HCT116 (cell line): ENCODE measurements at regions not wholly inside any gene's neighbourhood (a gene's known extent, or its start where the extent isn't known, plus 50 kb on each side); places are given as distances from the start of the nearest gene placed in this dataset.

ENCODE experiments used
- ATAC-seq: fragments of 200-7000 bp; cut with Tn5 transposase; 2 replicates; pipeline ENCODE4 v1.9.1; 2020; ENCODE audit warnings: mild to moderate bottlenecking, moderate library complexity
- BruUV-seq: library from RNA; stranded (reverse); fragments of 400-500 nt; replicated peaks from 2 replicates; lab custom pipeline; 2021; lab: Mats Ljungman, UMichigan
- CTCF ChIA-PET: fragments of 300-600 bp; sonication (Branson Sonifier 250); formaldehyde crosslinking; loops from one replicate; lab custom pipeline; 2021; ENCODE audit warnings: antibody characterized with exemption; lab: Charles Lee
- POLR2A ChIA-PET: fragments of 300-600, 350-600 bp; sonication (Branson Sonifier 250); formaldehyde crosslinking; loops from one replicate; lab custom pipeline; 2021; ENCODE audit warnings: antibody characterized with exemption; lab: Charles Lee
- RAD21 ChIA-PET, 2 experiments: fragments of 300-600 bp; sonication (Branson Sonifier 250); formaldehyde crosslinking; loops; one replicate each; lab custom pipeline; 2023; ENCODE audit warnings: low total read pairs in 2 of 2; ENCODE audit not compliant: uncharacterized antibody in 2 of 2, unreplicated experiment in 2 of 2, low non-redundant PET in 1 of 2; lab: Charles Lee
- DNase-seq: peaks from one replicate; pipeline ENCODE4 v3.0.0-alpha.2; 2010; ENCODE audit warnings: low read depth, low spot score
- H2AFZ ChIP-seq: fragments of 200-600 bp; shearing (Covaris generic), sonication (generic); 2 replicates; pipeline ENCODE4 v1.6.1; 2017; ENCODE audit warnings: low read depth, mixed run types, mixed read lengths, antibody characterized with exemption, low read length; ENCODE audit not compliant: poor library complexity, severe bottlenecking
- H3K27ac ChIP-seq: 2 replicates; pipeline ENCODE4 v1.5.1; 2012; ENCODE audit warnings: low read depth, low read length
- H3K27me3 ChIP-seq: fragments of 200-600 bp; sonication (generic); 2 replicates; pipeline ENCODE4 v1.6.1; 2016; ENCODE audit warnings: mixed run types, low read length, mixed read lengths; ENCODE audit not compliant: insufficient read depth
- H3K36me3 ChIP-seq, 2 experiments: fragments of 200-500 bp in 1 of 2; fragments of 200-600 bp in 1 of 2; sonication (Bioruptor generic) in 1 of 2; sonication (generic) in 1 of 2; 2 replicates each; pipeline versions ENCODE4 v1.5.1 to v1.6.1; 2014 to 2016; ENCODE audit warnings: low read length in 2 of 2, inconsistent platforms in 1 of 2, mixed read lengths in 1 of 2, mixed run types in 1 of 2; ENCODE audit not compliant: insufficient read depth in 2 of 2, control insufficient read depth in 1 of 2
- H3K4me1 ChIP-seq, 2 experiments: fragments of 200-600 bp in 1 of 2; sonication (generic) in 1 of 2; 2 replicates each; pipeline versions ENCODE4 v1.5.1 to v1.6.1; 2012 to 2017; ENCODE audit warnings: low read length in 2 of 2, inconsistent platforms in 1 of 2, mild to moderate bottlenecking in 1 of 2, mixed read lengths in 1 of 2, mixed run types in 1 of 2, moderate library complexity in 1 of 2; ENCODE audit not compliant: insufficient read depth in 2 of 2, control insufficient read depth in 1 of 2
- H3K4me2 ChIP-seq: fragments of 200-600 bp; sonication (generic); 2 replicates; pipeline ENCODE4 v1.6.1; 2017; ENCODE audit warnings: mixed run types, low read length, mixed read lengths
- H3K4me3 ChIP-seq, 2 experiments: fragments of 200-600 bp in 1 of 2; sonication (generic) in 1 of 2; replicated peaks in 1 of 2; 2 replicates each; pipeline ENCODE4 v1.5.1; 2011 to 2016; ENCODE audit warnings: low read length in 2 of 2, control low read depth in 1 of 2, low read depth in 1 of 2, mild to moderate bottlenecking in 1 of 2, mixed read lengths in 1 of 2, mixed run types in 1 of 2
- H3K79me2 ChIP-seq: fragments of 200-600 bp; sonication (generic); 2 replicates; pipeline ENCODE4 v1.6.1; 2017; ENCODE audit warnings: mild to moderate bottlenecking, mixed run types, low read length, moderate library complexity, mixed read lengths; ENCODE audit not compliant: insufficient read depth
- H3K9ac ChIP-seq: fragments of 200-600 bp; sonication (generic); 2 replicates; pipeline ENCODE4 v1.6.1; 2016; ENCODE audit warnings: low read length, mixed read lengths
- H3K9me2 ChIP-seq: fragments of 200-600 bp; sonication (generic), shearing (Covaris generic); 2 replicates; pipeline ENCODE4 v1.6.1; 2017; ENCODE audit warnings: mixed run types, mild to moderate bottlenecking, moderate library complexity; ENCODE audit not compliant: insufficient read depth
- H3K9me3 ChIP-seq, 2 experiments: fragments of 200-500 bp in 1 of 2; fragments of 200-600 bp in 1 of 2; sonication (Bioruptor generic) in 1 of 2; sonication (generic) in 1 of 2; 2 replicates each; pipeline ENCODE4 v1.6.1; 2014 to 2017; ENCODE audit warnings: low read length in 2 of 2, mixed read lengths in 2 of 2, inconsistent platforms in 1 of 2, low read depth in 1 of 2, mild to moderate bottlenecking in 1 of 2, mixed run types in 1 of 2, moderate library complexity in 1 of 2; ENCODE audit not compliant: control insufficient read depth in 1 of 2, insufficient read depth in 1 of 2
- H4K20me1 ChIP-seq: fragments of 200-600 bp; sonication (generic), shearing (Covaris generic); 2 replicates; pipeline ENCODE4 v1.6.1; 2017; ENCODE audit warnings: mixed run types, mild to moderate bottlenecking, moderate library complexity; ENCODE audit not compliant: insufficient read depth
- EZH2phosphoT487 ChIP-seq: fragments of 200-600 bp; IDR thresholded peaks from 2 replicates; pipeline ENCODE4 v1.6.1; 2018; ENCODE audit warnings: antibody characterized with exemption, borderline replicate concordance
- POLR2A ChIP-seq: IDR thresholded peaks from 2 replicates; pipeline ENCODE4 v1.7.0; 2011; ENCODE audit warnings: borderline replicate concordance; ENCODE audit not compliant: insufficient read depth, insufficient read length; ENCODE audit errors: extremely low read depth
- POLR2AphosphoS5 ChIP-seq: IDR thresholded peaks from 2 replicates; pipeline ENCODE4 v1.6.1; 2011; ENCODE audit warnings: mild to moderate bottlenecking, low read depth, low read length, moderate library complexity
- RAD21 ChIP-seq: IDR thresholded peaks from 2 replicates; pipeline ENCODE4 v1.6.1; 2012; ENCODE audit warnings: low read depth, mild to moderate bottlenecking
- REST ChIP-seq: IDR thresholded peaks from 2 replicates; pipeline ENCODE4 v1.6.1; 2012; ENCODE audit warnings: low read depth
- SIN3A ChIP-seq: IDR thresholded peaks from 2 replicates; pipeline ENCODE4 v1.6.1; 2012; ENCODE audit warnings: low read depth
- SRF ChIP-seq: IDR thresholded peaks from 2 replicates; pipeline ENCODE4 v1.6.1; 2012; ENCODE audit warnings: low read depth
- YY1 ChIP-seq: IDR thresholded peaks from 2 replicates; pipeline ENCODE4 v1.6.1; 2011; ENCODE audit warnings: low read length, low read depth, moderate library complexity, mild to moderate bottlenecking; ENCODE audit not compliant: insufficient replicate concordance; ENCODE audit errors: extremely low read depth
- ZBTB33 ChIP-seq: IDR thresholded peaks from 2 replicates; pipeline ENCODE4 v1.6.1; 2011; ENCODE audit warnings: mild to moderate bottlenecking, low read length, moderate library complexity; ENCODE audit not compliant: insufficient replicate concordance; ENCODE audit errors: extremely low read depth
- ZNF274 ChIP-seq: fragments of 200-500 bp; sonication (Bioruptor generic); IDR thresholded peaks from 2 replicates; pipeline ENCODE4 v1.6.1; 2014; ENCODE audit warnings: mild to moderate bottlenecking, low read depth, low read length, inconsistent platforms
- intact Hi-C: fragments of 100-400 bp; cut with micrococcal nuclease; formaldehyde crosslinking; loops from 2 replicates; pipeline ENCODE4 v1.10.0; 2022
- TF ChIP-seq, protein P1 (sequence below): IDR thresholded peaks from 2 replicates; pipeline ENCODE4 v1.6.1; 2012
- TF ChIP-seq, protein P2 (sequence below), 3 experiments: fragments of 200-600 bp in 1 of 3; sonication (generic) in 1 of 3; IDR thresholded peaks in 2 of 3; conservative IDR thresholded peaks in 1 of 3; 2 replicates each; pipeline ENCODE4 v1.5.1; 2012 to 2017; ENCODE audit warnings: low read depth in 2 of 3, low read length in 2 of 3, antibody characterized with exemption in 1 of 3, borderline replicate concordance in 1 of 3, control low read depth in 1 of 3, mild to moderate bottlenecking in 1 of 3, mixed read lengths in 1 of 3, mixed run types in 1 of 3, moderate library complexity in 1 of 3; ENCODE audit not compliant: insufficient read depth in 1 of 3

DNA sequence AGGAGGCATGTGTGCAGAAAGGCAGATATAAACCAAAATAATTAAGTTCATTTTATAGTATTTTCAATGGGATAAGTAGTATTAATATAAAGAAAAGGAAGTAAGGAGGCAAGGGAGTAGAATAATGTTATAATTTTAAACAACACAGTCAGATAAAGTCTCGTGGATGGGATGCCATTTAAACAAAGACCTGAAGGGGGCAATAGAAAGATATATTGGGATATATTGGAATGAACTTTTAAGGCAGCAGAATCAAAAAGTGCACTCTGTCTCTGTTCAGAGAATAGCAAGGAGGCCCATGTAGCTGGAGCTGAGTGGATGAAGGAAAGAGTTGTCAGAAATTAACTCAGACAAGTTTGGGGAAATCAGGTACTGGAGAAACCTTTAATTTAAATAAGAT is 158.7 kb downstream of the CGGBP1 start:
- Histone ChIP-seq H3K4me1 (no peaks in the 10 kb centered on the region), H3K9me2 (no peaks in the 10 kb centered on the region), H3K27ac (no peak overlapping the region), H3K36me3 (no peaks in the 10 kb centered on the region), H4K20me1 (no peaks in the 10 kb centered on the region), H3K4me2 (no peak overlapping the region), H2AFZ (no peak overlapping the region), H3K4me3 (no peak overlapping the region), H3K27me3 (no peaks in the 10 kb centered on the region), H3K9ac (no peak overlapping the region), H3K79me2 (no peaks in the 10 kb centered on the region), H3K9me3 (no peaks in the 10 kb centered on the region)
- DNase-seq (no peak), ATAC-seq (peak; percentile 66; the same call in 1 of the 2 replicates)
- ChIA-PET RAD21 (no interaction called here), CTCF (no interaction called here), POLR2A (no interaction called here)
- TF ChIP-seq EZH2phosphoT487 (no peak), REST (no peak), ZBTB33 (no peak), POLR2AphosphoS5 (no peak), SRF (no peak), SIN3A (no peak), ZNF274 (no peak), RAD21 (peak; percentile 25; the same call in 1 of the 2 replicates), POLR2A (no peak), YY1 (no peak)
- TF ChIP-seq, protein P1, sequence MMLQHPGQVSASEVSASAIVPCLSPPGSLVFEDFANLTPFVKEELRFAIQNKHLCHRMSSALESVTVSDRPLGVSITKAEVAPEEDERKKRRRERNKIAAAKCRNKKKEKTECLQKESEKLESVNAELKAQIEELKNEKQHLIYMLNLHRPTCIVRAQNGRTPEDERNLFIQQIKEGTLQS, result no peak
- TF ChIP-seq, protein P2, sequence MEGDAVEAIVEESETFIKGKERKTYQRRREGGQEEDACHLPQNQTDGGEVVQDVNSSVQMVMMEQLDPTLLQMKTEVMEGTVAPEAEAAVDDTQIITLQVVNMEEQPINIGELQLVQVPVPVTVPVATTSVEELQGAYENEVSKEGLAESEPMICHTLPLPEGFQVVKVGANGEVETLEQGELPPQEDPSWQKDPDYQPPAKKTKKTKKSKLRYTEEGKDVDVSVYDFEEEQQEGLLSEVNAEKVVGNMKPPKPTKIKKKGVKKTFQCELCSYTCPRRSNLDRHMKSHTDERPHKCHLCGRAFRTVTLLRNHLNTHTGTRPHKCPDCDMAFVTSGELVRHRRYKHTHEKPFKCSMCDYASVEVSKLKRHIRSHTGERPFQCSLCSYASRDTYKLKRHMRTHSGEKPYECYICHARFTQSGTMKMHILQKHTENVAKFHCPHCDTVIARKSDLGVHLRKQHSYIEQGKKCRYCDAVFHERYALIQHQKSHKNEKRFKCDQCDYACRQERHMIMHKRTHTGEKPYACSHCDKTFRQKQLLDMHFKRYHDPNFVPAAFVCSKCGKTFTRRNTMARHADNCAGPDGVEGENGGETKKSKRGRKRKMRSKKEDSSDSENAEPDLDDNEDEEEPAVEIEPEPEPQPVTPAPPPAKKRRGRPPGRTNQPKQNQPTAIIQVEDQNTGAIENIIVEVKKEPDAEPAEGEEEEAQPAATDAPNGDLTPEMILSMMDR (IDR thresholded peaks at IDR 0.05 in 2 of 3, conservative IDR thresholded peaks at IDR 0.05 in 1 of 3; ENCODE audit: borderline replicate concordance in 1 of 3, insufficient read depth in 1 of 3, low read depth in 2 of 3, low read length in 2 of 3), result peak in 2 of 3 experiments; percentile 17 to 40; a peak in 3 of 6 replicates
- no TSS peak for BruUV-seq
- intact Hi-C loops, result no loop called here
